Femur (tissue), 1 donor: ENCODE measurements at regions not wholly inside any gene's neighbourhood (a gene's known extent, or its start where the extent isn't known, plus 50 kb on each side); places are given as distances from the start of the nearest gene placed in this dataset.
"Not testable (repeated sequence)": the region's sequence is repeated elsewhere in the genome, so short reads cannot be mapped to it uniquely, and the experiment has no call there.

Experiments
- DNase-seq: peaks from one replicate; pipeline ENCODE4 v3.0.0-alpha.2; 2017

GRCh38 chr5:57776035-57776434 is 293.4 kb upstream of the ACTBL2 start:
- no peak for DNase-seq

- DNase-seq = no peak
Measured at GRCh38 chr5:57774439-57774838, 291.8 kb upstream of the ACTBL2 start.

GRCh38 chr5:57772512-57772911 is 289.9 kb upstream of the ACTBL2 start:
- DNase-seq = no peak

GRCh38 chr5:57770039-57770438 is 287.4 kb upstream of the ACTBL2 start:
- no peak for DNase-seq

- no peak for DNase-seq
Measured at GRCh38 chr5:57768745-57769144, 286.1 kb upstream of the ACTBL2 start.

- DNase-seq = no peak
Measured at GRCh38 chr5:57764479-57765089, 282.0 kb upstream of the ACTBL2 start.

- DNase-seq = no peak
Measured at GRCh38 chr5:57761513-57761912, 278.9 kb upstream of the ACTBL2 start.

- no peak for DNase-seq
Measured at GRCh38 chr5:57754616-57755015, 272.0 kb upstream of the ACTBL2 start.

GRCh38 chr5:57753446-57753845 is 270.8 kb upstream of the ACTBL2 start:
- DNase-seq = no peak

GRCh38 chr5:57751710-57752109 is 269.1 kb upstream of the ACTBL2 start:
- no peak for DNase-seq

GRCh38 chr5:57750891-57751290 is 268.3 kb upstream of the ACTBL2 start:
- DNase-seq = no peak

- no peak for DNase-seq
Measured at GRCh38 chr5:57750282-57750681, 267.7 kb upstream of the ACTBL2 start.

GRCh38 chr5:57749396-57749795 is 266.8 kb upstream of the ACTBL2 start:
- no peak for DNase-seq

- no peak for DNase-seq
Measured at GRCh38 chr5:57745700-57746651, 263.4 kb upstream of the ACTBL2 start.

- DNase-seq = no peak
Measured at GRCh38 chr5:57745029-57745428, 262.4 kb upstream of the ACTBL2 start.

GRCh38 chr5:57741336-57741735 is 258.7 kb upstream of the ACTBL2 start:
- DNase-seq = no peak

GRCh38 chr5:57738787-57739186 is 256.2 kb upstream of the ACTBL2 start:
- no peak for DNase-seq

- DNase-seq = no peak
Measured at GRCh38 chr5:57738301-57738700, 255.7 kb upstream of the ACTBL2 start.

- no peak for DNase-seq
Measured at GRCh38 chr5:57736716-57737115, 254.1 kb upstream of the ACTBL2 start.

GRCh38 chr5:57735279-57736153 is 252.9 kb upstream of the ACTBL2 start:
- DNase-seq = not testable (repeated sequence)

GRCh38 chr5:57734296-57734695 is 251.7 kb upstream of the ACTBL2 start:
- no peak for DNase-seq

- no peak for DNase-seq
Measured at GRCh38 chr5:57727591-57727990, 245.0 kb upstream of the ACTBL2 start.
